Osteoblast (primary cell): ENCODE measurements at regions not wholly inside any gene's neighbourhood (a gene's known extent, or its start where the extent isn't known, plus 50 kb on each side); places are given as distances from the start of the nearest gene placed in this dataset.

ENCODE experiments used
- DNase-seq: peaks from one replicate; pipeline ENCODE4 v3.0.0; 2011; ENCODE audit warnings: low spot score, mixed read lengths; ENCODE audit not compliant: insufficient read length; ENCODE audit errors: missing footprints
- H2AFZ ChIP-seq: 2 replicates; pipeline ENCODE4 v1.6.0; 2011; ENCODE audit warnings: mild to moderate bottlenecking, low read length
- H3K27ac ChIP-seq: 2 replicates; pipeline ENCODE4 v1.5.1; 2011; ENCODE audit warnings: mild to moderate bottlenecking, low read depth, low read length, moderate library complexity
- H3K27me3 ChIP-seq: 2 replicates; pipeline ENCODE4 v1.6.0; 2012; ENCODE audit warnings: mild to moderate bottlenecking, control low read depth, inconsistent platforms, low read length, moderate library complexity; ENCODE audit not compliant: insufficient read depth
- H3K36me3 ChIP-seq: 2 replicates; pipeline ENCODE4 v1.5.1; 2011; ENCODE audit warnings: mild to moderate bottlenecking, low read length, control low read depth, moderate library complexity; ENCODE audit not compliant: insufficient read depth
- H3K4me1 ChIP-seq: 2 replicates; pipeline ENCODE4 v1.5.1; 2011; ENCODE audit warnings: mild to moderate bottlenecking, low read length, control low read depth, moderate library complexity; ENCODE audit not compliant: insufficient read depth
- H3K4me2 ChIP-seq: 2 replicates; pipeline ENCODE4 v1.6.0; 2011; ENCODE audit warnings: mild to moderate bottlenecking, low read length; ENCODE audit not compliant: insufficient read depth
- H3K4me3 ChIP-seq: fragments of 200-600 bp; sonication (generic); 3 replicates; pipeline ENCODE4 v1.5.1; 2012; ENCODE audit warnings: mild to moderate bottlenecking, low read length, inconsistent platforms; ENCODE audit not compliant: insufficient read depth
- H3K79me2 ChIP-seq: 2 replicates; pipeline ENCODE4 v1.6.0; 2012; ENCODE audit warnings: mild to moderate bottlenecking, low read length, control low read depth, inconsistent platforms; ENCODE audit not compliant: insufficient read depth
- H3K9me3 ChIP-seq: 2 replicates; pipeline ENCODE4 v1.5.1; 2011; ENCODE audit warnings: low read depth, low read length, control low read depth
- H4K20me1 ChIP-seq: 2 replicates; pipeline ENCODE4 v1.6.0; 2012; ENCODE audit warnings: mild to moderate bottlenecking, low read length, control low read depth; ENCODE audit not compliant: insufficient read depth
- TF ChIP-seq, protein P1 (sequence below): IDR thresholded peaks from 2 replicates; pipeline ENCODE4 v1.5.1; 2011; ENCODE audit warnings: mild to moderate bottlenecking, low read depth, low read length, moderate library complexity; ENCODE audit errors: extremely low read depth

DNA sequence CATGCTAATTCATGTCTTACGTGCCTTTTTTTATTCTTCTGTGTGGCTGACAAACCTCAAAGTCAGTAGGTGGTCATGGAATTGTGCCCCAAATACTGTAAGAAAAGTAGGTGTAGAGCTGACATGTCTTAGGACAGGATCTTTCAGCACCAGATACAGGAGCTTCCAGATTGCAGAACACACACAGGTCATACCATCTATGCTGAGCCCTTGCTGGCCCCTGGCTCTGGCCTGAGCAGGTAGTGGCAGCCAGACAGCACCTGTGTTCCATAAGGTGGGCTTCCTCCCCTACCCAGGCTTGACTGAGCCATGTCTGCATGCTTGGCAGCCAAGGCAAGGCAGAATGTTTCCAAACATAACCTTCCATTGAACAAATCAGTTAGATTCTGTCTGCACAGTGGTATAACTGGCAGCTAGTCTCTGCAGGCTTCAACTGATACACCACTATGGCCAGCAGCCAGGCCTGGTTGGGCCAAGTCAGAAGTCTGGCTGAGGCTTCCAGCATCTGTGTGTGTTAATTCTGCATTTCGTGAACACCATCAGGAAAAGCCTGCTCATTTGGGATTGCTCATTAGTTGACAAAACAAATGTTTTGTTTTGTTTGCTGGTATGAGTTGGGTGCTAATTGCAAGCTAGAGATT lies 366.5 kb downstream of the FOXA2 start:
- no peak overlapping the region for H3K4me3 ChIP-seq
- no peaks in the 10 kb centered on the region for H3K79me2 ChIP-seq
- no peaks in the 10 kb centered on the region for H3K36me3 ChIP-seq
- H4K20me1 ChIP-seq, result no peaks in the 10 kb centered on the region
- no peak overlapping the region for H3K27ac ChIP-seq
- DNase-seq, result no peak
- TF ChIP-seq, protein P1, sequence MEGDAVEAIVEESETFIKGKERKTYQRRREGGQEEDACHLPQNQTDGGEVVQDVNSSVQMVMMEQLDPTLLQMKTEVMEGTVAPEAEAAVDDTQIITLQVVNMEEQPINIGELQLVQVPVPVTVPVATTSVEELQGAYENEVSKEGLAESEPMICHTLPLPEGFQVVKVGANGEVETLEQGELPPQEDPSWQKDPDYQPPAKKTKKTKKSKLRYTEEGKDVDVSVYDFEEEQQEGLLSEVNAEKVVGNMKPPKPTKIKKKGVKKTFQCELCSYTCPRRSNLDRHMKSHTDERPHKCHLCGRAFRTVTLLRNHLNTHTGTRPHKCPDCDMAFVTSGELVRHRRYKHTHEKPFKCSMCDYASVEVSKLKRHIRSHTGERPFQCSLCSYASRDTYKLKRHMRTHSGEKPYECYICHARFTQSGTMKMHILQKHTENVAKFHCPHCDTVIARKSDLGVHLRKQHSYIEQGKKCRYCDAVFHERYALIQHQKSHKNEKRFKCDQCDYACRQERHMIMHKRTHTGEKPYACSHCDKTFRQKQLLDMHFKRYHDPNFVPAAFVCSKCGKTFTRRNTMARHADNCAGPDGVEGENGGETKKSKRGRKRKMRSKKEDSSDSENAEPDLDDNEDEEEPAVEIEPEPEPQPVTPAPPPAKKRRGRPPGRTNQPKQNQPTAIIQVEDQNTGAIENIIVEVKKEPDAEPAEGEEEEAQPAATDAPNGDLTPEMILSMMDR, result no peak
- no peaks in the 10 kb centered on the region for H3K9me3 ChIP-seq
- H3K27me3 ChIP-seq, result no peaks in the 10 kb centered on the region
- H2AFZ ChIP-seq, result no peak overlapping the region
- H3K4me1 ChIP-seq, result no peaks in the 10 kb centered on the region
- H3K4me2 ChIP-seq, result no peak overlapping the region

DNA sequence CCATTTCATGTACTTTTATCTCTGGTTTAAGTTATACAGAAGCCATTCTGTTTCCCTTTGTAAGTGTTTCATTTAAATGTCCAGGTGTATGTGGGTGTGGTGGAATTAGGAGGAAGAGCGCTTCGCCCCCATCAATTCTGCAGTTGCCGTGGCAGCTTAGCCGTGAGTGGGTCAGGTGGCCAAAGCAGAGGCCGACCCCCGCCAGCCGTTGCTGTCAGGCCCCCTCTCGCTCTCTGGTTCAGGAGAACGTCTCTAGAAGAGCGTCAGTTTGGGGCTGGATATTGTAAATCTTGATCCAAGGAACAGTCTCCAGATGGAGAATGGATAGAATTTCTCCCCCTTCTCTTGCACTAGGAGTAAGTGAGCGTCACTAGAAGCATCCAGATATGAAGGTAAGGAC lies 367.4 kb downstream of the FOXA2 start:
- no peak overlapping the region for H3K4me3 ChIP-seq
- no peak overlapping the region for H3K4me2 ChIP-seq
- DNase-seq, result no peak
- no peak overlapping the region for H2AFZ ChIP-seq
- H4K20me1 ChIP-seq, result no peaks in the 10 kb centered on the region
- no peaks in the 10 kb centered on the region for H3K36me3 ChIP-seq
- H3K9me3 ChIP-seq, result no peaks in the 10 kb centered on the region
- no peaks in the 10 kb centered on the region for H3K27me3 ChIP-seq
- no peaks in the 10 kb centered on the region for H3K4me1 ChIP-seq
- TF ChIP-seq, protein P1, result no peak
- no peak overlapping the region for H3K27ac ChIP-seq
- H3K79me2 ChIP-seq, result no peaks in the 10 kb centered on the region

DNA sequence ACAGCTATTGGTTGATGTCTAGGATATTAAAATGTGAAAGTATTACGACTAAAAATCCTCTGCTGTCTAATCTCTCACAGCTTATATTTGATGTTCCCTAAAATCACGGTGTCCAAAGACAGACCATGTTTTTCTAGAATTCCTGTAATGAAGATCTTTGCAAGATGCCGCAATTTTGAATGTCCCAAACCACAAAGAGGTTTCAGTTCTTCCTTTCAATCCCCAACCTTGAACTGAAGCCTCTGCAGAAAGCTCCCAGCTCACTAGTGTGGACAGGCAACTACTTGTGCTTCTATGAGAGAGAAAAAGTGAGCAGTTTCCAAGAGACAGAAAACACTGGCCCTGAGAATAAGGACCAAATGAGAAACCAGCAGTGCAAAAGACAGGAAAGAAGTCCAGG lies 370.1 kb downstream of the FOXA2 start:
- Histone ChIP-seq H3K27ac (no peak overlapping the region), H2AFZ (no peak overlapping the region), H3K36me3 (no peaks in the 10 kb centered on the region), H3K4me2 (no peak overlapping the region), H3K27me3 (no peaks in the 10 kb centered on the region), H3K79me2 (no peaks in the 10 kb centered on the region), H3K4me1 (no peaks in the 10 kb centered on the region), H4K20me1 (no peaks in the 10 kb centered on the region), H3K9me3 (no peaks in the 10 kb centered on the region), H3K4me3 (no peak overlapping the region)
- DNase-seq, result no peak
- TF ChIP-seq, protein P1, result no peak

DNA sequence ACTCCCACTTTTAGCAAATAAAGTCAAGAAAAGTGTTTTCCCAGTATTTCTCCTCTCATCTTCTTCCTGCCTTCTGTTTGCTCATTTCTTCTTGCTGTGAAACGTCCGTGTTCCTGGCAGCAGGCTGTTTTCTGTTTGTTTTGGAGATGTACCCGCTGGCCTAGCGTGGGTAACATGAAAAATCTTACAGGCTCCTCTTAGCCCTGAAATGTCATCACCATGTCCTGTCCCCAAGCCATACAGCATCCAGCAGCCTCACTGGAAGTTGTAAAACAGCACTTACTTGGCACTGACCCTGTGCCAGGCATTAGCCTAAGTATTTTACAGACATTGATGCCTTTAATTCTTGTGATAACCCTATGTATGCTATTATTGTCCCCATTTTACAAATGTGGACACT lies 371.1 kb downstream of the FOXA2 start:
- no peaks in the 10 kb centered on the region for H3K36me3 ChIP-seq
- no peaks in the 10 kb centered on the region for H4K20me1 ChIP-seq
- TF ChIP-seq, protein P1, result no peak
- DNase-seq, result no peak
- no peaks in the 10 kb centered on the region for H3K27me3 ChIP-seq
- no peaks in the 10 kb centered on the region for H3K9me3 ChIP-seq
- no peaks in the 10 kb centered on the region for H3K79me2 ChIP-seq
- H3K4me2 ChIP-seq, result no peak overlapping the region
- no peak overlapping the region for H2AFZ ChIP-seq
- no peak overlapping the region for H3K4me3 ChIP-seq
- H3K27ac ChIP-seq, result no peak overlapping the region
- H3K4me1 ChIP-seq, result no peaks in the 10 kb centered on the region
